Renal cortical epithelial cell (primary cell): ENCODE measurements at regions not wholly inside any gene's neighbourhood (a gene's known extent, or its start where the extent isn't known, plus 50 kb on each side); places are given as distances from the start of the nearest gene placed in this dataset.

Experiments
- DNase-seq: peaks from one replicate; pipeline ENCODE4 v3.0.0-alpha.2; 2011; ENCODE audit warnings: low read depth

DNA sequence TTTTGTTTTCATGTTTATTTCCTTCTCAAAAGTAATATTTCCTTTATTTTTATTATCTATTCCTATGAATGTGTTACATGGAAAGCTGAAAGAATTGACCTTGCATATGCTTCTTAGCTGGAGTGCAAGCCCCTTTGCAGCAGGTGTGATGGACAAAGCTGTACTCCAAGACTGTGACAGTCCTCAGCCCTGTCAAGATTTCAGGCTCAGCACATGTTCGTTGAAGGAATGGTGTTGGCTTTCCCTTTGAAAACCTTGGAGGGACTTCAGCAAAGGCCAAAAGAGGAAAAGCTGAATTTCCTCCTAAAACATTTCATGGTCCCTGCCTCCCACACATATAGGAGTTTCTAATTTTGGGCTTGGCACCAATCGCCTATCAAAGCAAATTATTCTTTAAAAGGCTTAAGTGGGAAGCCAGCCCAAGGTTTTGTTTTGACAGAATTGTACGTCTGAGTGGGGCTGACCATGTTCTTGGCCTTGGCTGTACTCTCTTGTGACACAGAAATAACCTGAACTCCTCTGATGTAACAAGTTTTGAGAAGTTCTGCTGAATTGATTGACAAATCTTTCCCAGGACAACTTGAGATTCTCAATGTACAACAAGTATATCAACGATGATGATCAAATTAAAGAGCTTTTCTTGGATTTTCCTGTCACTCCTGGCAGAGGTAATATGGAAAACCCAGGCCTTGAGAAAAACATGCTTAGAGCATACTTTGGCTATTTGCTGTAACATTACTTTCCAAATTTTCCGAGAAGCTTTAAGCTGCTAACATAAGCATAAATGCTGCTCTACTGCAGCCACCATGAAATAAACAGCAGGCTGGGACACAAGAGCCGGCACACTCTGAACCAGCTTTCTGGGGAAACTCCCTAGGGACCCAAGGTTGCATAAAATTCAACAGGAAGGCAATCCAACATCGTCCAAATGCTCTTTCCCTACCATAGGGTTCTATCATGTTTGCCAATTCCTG is 135.7 kb upstream of the ZNF648 start:
- no peak for DNase-seq

DNA sequence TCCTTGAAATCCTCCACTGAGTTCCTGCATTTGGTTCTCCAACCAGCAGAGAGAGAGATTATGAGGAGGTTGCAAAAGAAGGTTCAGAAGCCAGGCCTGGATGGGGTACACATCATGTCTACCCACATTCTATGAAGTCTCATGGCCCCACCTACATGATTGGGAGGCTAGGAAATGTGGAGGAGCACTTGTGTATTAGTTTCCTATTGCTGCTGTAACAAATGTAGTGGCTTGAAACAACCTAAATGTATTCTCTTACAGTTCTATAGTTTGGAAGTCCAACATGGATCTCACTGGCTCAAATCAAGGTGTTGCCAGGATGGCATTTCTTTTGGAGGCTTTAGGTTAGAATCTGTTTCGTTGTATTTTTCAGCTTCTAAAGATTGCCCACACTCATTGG is 134.2 kb upstream of the ZNF648 start:
- no peak for DNase-seq

DNA sequence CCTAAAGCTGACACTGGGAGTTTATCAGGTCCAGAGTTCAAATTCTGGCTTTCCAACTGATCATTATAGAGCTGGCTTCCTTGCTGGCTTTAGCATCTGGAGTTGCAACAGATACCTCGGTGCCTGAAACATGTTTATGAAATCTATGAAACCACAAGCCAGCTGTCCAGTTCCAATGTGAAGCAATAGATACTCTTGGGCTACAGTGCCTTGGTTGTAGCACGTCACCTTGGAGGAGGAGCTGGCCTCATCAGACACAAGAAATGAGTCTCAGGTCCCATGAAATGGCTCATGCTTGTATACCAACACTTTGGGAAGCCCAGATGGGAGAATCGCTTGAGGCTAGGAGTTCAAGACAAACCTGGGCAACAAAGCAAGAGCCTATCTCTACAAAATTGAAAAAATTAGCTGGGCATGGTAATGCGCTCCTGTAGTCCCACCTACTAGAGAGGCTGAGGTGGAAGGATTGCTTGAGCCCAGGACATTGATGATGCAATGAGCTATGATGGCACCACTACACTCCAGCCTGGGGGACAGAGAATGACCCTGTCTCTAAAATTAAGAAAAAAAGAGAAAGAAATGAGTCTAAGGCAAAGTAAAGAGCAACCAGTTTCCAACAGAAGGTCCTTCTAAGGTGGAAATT is 132.5 kb upstream of the ZNF648 start:
- no peak for DNase-seq

DNA sequence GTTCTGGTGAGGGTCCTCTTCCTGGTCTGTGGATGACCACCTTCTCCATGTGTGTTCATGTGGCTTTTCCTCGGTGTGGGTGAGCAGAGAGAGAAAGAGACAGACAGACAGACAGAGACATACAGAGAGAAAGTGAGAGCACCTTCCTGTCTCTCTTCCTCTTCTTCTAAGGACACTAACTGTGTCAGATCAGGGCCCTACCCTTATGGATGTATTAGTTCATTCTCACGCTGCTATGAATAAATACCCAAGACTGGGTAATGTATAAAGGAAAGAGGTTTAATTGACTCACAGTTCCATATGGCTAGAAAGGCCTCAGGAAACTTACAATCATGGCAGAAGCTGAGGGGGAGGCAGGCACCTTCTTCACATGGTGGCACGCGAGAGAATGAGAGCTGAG is 131.5 kb upstream of the ZNF648 start:
- DNase-seq, result no peak

DNA sequence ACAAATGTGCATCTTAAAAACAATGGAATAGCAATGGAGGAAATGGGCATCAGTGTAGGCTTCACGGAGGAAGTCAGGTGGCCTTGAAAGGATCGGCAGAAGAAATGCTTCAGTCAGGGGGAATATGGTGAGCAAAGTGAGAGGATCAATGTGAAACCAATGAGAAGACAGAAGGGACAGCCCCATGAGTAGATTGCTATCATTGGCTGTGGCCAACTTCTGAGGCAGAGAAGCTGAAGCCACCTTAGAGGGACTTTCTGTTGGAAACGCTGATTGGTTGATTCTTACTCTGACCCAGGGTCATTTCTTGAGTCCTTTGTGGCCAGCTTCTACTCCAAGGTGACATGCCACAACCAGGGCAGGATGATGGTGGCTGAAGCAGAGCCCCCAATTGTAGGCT is 130.7 kb upstream of the ZNF648 start:
- DNase-seq, result no peak

DNA sequence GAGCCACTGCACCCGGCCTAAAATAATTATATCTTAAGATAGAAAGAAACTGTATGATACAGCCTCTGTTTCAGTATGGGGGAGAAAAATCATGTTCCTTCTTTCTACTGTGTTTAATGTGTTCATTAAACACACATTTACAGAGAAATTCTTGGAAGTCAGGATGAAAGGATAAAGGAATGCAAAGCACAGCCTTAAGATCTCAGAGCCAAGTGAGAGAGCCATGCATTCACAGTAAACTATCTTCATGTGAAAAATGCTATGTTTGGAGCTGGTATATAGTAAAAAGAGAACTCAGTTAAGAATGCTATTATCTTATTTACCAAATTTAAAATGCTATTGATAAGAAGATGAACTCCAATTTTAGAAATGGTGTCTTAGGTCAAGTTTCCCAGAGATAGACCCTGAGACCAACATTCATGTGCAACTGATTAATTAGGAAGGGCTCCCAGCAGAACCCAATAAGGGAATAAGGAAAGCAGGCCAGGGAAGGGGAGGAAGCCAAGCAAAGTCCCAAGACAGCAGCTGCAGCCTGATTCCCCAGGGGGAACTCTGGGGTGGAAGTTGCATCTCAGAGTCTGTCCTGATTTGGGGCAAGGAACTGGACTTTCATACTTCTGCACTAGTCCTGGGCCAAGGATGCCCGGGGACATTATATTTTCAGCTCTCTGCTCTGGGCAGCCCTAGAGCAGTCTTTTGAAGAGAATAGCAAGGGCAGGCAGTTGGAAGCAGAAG is 130.0 kb upstream of the ZNF648 start:
- DNase-seq, result no peak

DNA sequence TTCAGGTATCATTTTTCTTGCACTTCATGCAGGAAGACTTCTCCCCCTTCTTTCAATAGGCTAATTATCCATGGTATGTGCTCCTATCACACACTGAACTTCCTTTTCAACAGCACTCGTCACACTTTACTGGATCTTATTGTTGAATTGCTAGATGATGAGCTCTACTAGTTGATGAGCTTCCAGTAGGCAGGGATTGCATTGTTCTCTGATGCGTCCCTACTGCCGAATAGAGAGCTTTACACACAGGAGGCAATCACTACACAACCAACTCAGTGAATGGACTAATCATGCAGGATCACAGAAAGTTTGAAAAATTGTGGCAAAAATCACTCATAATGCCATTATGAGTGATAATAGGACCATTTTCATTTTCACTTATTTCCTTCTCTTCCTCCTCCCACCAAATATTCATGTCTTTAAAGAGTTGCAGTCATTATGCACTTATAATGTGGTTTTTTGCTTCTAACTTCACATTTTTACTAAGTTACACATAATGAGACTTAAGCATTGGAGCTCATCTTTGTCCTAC is 128.1 kb upstream of the ZNF648 start:
- peak; percentile 90 for DNase-seq

DNA sequence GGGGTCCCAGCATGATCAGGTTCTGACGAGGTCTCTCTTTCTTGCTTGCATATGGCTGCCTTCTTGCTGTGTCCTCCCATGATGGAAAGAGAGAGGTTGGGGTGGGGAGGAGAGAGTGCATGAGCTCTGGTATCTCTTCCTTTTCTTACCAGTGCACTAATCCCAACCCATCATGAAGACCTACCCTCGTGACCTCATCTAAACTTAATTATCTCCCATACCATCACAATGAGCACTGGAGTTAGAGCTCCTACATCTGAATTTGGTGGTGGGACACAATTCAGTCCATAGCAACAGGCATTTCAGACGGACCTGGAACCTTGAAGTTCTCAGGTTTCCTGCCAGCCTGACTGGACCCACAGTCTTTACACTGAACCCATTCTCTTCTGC is 125.2 kb upstream of the ZNF648 start:
- no peak for DNase-seq

DNA sequence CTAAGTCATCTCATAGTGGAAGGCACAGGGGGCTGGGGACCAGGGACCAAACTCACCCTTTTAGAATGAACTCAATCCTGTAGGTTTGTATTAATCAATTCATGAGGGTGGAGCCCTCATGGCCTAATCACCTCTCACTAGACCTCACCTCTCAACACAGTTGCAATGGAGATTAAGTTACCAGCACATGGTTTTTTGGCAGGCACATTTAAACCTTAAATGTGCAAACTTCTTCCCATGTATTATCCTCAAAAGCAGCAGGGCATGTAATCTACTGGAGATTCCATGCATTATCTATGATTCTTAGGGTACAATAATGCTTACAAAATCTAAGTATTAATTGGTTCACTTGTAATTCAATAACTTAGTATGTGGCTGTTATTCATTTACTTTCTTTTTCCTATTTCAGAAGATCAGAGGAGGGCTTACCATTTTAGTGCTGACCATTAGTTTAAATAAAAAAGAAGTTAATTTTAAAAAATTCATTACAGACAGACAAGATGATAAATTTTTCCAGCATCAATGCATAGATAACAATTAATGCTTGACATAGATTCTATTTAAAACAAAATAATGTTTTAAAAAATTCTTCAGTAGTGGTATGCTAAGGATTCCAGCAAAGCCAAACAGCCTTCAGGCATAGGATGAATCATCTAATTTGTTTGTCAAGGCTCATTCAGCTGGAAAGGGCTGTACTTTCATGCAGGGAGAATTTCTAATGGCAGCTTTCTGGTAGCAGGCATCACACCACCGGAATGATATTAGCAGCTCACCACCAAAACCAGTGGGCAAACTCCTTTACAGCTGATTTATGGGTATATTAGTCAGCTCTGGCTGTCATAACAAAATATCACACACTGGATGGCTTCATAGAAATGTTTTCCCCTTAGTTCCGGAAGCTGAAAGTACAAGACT is 124.6 kb upstream of the ZNF648 start:
- DNase-seq, result peak; percentile 99

DNA sequence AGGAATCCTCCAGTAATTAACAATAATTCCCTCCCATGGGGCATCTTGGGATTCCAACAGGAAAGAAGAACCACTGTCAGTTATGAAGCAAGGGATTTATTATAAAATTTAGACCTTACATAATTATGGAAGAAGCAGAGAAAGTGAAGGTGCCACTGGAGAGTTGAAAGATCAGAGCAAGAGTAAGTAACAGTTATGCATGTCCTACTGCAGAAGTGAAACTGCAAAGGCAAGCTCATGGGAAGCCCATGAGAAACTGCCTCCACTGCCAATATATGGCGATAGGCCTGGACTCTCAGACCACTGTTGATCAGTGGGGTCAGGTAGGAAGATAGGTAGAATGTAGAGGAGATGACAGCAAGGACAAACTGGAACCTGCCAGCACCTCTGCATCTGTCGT is 123.6 kb upstream of the ZNF648 start:
- DNase-seq, result no peak

DNA sequence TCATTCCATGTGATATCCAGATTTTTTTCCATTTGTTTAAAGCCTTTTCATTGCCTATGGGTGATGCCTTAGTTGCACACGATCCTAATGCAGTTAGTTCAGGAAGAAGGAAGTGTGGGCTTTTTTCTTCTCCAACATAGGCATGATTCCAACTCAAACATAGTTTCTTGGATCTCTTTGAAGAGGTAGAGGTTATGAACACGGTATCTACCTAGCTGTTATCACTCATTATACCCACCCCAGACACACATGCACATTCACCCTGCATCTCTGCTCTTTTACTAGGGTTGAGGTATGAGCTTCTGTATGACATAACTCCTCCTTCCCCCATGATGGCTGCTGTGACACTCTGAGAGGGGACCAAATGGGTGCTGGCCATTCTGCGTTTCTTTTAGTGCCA is 122.1 kb upstream of the ZNF648 start:
- DNase-seq, result no peak

DNA sequence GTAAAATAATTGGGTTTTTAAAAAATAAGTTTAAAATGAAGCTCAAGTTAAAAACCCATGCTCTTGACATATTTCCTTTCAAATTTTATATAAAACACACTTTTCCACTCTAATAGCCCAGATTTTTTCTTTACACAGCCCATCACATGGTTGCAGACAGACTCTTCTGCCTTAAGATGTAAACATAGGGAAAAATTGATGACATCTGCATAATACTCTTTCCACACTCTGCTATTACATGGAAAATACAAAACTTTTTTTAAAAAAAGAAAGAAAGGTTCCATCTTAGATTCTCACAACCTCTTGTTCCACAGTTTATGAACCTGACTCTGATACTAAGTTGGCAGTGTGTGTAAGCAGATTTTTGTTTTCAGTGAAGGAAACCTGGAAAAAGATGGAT is 120.8 kb upstream of the ZNF648 start:
- no peak for DNase-seq

DNA sequence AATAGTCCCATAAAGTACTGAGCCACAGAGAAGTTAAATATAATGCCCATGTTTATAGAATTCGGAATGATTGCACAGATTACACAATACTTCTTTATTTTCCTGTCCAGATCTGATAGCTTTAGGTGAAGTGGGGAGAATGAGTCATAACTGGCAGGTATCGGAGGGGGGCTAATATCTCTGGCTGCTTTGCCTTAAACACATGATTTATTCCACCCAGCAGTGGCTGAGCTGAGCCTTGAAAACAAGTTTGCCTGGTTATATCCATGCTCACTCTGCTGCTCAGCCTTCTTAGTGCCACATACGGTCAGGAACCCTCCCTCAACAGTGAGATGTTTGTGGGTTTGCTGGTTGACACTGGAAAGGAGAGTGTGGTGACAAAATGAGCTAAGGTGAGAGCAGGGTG is 119.7 kb upstream of the ZNF648 start:
- peak; percentile 82 for DNase-seq

DNA sequence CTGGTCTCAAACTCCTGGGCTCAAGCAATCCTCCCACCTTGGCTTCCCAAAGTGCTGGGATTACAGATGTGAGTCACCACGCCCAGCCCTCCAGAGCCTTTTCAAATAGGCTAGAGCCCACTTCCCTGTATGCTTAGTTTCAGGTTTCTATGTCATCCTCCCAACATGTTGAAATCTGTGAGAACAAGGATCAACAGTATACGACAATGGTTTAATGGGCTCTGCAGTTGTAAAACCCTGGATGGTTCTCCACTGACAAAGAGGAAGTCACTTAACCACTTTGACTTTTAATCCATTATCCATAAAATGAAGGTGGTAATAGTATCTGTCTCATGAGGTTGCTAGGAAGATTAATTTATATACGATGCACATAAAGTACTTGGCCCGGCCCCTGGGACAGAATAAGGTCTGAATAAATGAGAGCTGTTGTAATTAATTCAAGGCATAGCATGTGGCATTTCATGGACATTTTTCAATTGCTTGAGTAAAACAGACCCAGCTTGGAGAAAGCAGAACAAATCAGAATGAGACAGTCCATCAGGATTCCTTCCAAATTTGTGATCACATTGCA is 113.9 kb upstream of the ZNF648 start:
- DNase-seq, result peak; percentile 71

DNA sequence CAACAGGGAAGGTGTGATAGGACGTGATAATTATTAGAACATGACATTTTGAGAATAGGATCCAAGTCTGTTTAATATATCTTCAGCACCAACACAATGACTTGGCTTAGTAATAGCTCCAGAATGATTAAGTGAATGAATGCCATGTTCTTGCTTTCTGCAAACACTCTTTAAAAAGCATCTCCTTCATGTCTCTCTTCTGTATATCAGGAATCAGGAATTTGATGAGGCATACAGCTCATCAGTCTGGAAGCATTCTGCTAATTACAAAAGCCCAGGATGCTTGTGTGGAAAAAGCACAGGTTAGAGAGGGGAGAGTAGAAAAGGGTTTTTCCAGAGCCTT is 113.0 kb upstream of the ZNF648 start:
- no peak for DNase-seq

DNA sequence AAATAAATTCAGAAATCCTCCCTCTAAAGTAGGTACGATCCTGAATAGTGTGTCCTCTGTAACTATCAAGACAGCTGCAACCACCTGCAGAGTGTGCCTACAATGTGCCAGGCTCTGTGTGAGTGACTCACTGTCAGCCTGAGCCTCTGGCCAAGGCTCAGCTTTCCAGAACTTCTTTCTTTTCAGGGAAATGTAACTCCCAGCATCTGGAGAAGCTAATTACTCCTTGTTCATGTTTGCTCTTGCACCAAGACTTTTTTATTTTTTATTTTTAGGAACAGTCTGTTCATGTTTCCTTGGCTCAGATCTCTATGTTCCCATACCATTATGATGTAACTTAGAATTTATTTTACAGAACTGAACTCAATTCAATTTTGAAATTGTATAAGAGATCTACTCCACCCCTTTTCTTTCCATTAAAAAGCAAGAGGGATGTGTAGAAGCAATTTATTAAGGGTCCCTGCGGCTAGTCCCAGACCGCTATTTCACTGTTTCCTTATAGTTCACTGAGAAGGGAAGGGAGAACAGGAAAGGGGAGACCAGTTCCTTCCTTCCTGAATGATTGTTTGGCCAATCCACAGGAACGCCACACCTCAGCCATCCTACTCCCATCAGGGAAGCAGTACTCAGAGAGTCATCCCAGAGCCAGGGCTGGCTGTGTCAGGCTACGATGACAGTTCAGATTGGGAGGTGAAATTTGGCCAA is 112.4 kb upstream of the ZNF648 start:
- DNase-seq, result no peak

DNA sequence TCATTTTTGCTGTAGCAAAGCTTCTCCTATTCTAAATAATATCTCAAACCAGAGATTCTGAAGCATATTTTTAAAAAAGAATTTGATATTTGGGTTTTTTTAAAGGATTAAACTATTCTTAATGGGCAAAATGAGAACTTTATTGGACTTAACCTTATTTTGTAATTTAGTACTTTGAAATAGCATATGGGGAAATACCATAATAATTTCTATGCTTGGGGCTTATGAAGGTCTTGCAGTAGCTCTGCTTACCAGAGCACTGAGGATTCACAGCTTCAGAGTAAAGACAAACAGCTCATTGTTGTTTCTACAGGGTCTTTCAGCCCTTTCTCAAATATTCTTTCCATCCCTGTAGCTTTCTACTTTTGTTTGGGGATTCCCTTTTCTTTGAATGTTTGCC is 111.2 kb upstream of the ZNF648 start:
- no peak for DNase-seq

DNA sequence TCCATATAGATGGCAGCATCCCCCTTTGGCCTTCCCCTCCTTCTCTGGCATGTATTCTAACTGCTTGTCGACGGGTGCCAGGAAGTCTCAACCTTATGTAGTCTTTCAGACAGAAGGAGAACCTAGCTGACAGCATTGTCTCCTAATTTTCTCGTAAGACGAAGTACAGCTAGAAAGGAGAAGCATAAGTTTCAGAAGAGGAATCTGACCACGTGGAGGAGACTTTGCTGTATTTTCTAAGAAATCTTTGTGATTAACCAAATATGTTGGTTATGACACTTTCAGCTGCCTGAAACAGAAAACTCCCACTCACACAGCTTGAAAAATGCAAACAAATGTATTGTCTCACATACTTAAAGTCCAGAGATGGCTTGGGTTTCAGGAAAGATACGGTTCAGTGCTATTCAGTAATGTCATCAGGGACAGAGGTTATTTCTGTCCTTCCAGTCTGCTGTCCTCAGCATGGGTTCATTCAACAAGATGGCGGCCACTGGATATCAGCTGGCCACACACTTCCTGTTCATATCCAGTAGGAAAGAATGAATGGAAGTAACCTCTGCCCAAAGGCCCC is 109.5 kb upstream of the ZNF648 start:
- DNase-seq, result peak; percentile 47

DNA sequence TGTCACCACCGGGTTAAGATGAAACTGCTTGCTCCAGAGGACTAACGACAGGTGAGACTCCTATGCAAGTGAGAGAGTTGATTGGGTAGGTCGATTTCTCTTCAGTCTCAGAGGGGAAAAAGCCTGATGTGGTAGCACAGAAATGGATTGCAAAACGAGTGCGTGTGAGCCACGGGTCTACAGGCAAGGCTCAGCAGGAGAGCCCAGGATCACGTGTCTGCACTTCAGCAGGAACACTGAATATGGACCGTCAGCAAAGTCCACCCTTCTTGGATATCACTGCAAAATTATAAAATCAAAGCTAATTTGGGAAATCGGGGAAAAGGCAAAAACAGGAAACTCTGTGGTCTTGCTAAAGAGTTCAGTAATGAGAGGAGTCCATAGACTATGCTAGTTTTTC is 107.7 kb upstream of the ZNF648 start:
- no peak for DNase-seq

DNA sequence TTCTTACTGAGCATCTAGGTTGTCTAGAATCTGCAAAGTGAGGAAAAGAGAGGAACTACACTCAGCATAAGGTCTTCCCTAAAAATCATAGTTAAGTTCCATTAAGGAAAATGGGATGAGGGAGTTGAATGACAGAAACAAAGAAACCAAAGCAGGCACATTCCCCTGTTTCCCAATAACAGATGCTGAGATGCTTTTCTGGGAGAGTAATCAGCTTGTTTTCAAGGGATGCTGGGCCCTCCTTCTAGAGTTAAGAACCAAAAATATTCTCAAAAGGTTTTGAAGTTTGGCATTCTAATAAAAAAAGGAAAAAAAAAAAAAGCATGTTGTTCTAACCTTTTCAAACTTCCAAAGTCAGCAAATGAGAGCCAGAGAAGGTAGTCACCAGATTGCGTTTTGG is 105.2 kb upstream of the ZNF648 start:
- no peak for DNase-seq
